GM12873 (cell line): ENCODE measurements at regions not wholly inside any gene's neighbourhood (a gene's known extent, or its start where the extent isn't known, plus 50 kb on each side); places are given as distances from the start of the nearest gene placed in this dataset.

ENCODE experiments used
- TF ChIP-seq, protein P1 (sequence below): IDR thresholded peaks from 2 replicates; pipeline ENCODE4 v1.5.1; 2012; ENCODE audit warnings: low read depth, mild to moderate bottlenecking, moderate library complexity, low read length, control low read depth; ENCODE audit not compliant: insufficient read depth; ENCODE audit errors: missing control alignments

DNA sequence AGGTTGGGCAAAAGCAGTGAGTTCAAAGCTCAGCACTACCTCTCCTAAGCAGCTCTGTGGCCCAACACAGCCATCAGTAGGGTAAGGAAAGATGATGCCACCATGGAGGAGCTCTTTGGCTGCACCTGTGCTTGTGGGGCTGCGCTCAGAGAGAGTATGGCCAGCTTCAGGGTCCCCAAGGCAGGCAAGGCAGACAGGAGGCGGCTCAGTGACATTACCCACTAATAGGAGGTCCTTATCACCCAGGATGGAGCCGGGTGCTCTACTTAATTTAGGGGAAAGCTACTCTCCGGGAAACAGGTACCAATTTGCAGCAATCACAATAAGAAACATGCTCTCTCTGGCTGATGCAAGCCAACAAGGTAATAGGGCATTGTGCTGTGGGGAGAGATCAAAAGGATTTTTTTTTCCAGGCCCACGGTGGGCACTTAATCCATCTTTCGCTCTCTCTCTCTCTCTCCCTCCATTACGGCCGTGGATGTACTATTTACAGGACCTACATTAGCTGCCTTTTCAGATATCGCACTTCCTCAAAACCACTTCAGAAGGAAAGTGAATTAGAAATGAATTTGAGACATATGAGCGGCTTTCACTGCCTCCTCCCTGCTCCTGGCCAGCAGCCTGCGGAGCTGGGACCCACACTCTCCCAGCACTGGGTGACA, 446.3 kb downstream of the SOX6 start:
- TF ChIP-seq, protein P1, sequence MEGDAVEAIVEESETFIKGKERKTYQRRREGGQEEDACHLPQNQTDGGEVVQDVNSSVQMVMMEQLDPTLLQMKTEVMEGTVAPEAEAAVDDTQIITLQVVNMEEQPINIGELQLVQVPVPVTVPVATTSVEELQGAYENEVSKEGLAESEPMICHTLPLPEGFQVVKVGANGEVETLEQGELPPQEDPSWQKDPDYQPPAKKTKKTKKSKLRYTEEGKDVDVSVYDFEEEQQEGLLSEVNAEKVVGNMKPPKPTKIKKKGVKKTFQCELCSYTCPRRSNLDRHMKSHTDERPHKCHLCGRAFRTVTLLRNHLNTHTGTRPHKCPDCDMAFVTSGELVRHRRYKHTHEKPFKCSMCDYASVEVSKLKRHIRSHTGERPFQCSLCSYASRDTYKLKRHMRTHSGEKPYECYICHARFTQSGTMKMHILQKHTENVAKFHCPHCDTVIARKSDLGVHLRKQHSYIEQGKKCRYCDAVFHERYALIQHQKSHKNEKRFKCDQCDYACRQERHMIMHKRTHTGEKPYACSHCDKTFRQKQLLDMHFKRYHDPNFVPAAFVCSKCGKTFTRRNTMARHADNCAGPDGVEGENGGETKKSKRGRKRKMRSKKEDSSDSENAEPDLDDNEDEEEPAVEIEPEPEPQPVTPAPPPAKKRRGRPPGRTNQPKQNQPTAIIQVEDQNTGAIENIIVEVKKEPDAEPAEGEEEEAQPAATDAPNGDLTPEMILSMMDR, result no peak

DNA sequence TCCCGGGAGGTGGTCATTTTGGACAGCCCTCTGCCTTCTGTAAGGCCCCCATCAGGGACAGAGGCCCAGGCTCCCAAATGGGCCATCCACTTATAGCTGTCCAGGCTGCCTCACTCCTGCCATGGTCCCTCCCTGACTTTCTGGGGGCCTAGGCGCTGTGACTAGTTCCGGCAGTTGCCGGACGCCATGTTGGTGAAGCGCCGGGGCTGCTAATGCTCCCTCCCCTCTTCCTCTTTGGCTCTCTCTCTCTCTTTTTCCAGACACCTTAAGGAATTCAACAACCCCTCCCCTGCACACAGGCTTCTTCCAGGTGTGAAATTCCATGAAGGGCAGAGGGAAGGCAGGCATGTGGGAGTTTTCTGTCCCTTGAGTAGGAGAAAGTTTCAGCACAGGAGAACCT, 445.6 kb downstream of the SOX6 start:
- TF ChIP-seq, protein P1, result no peak

DNA sequence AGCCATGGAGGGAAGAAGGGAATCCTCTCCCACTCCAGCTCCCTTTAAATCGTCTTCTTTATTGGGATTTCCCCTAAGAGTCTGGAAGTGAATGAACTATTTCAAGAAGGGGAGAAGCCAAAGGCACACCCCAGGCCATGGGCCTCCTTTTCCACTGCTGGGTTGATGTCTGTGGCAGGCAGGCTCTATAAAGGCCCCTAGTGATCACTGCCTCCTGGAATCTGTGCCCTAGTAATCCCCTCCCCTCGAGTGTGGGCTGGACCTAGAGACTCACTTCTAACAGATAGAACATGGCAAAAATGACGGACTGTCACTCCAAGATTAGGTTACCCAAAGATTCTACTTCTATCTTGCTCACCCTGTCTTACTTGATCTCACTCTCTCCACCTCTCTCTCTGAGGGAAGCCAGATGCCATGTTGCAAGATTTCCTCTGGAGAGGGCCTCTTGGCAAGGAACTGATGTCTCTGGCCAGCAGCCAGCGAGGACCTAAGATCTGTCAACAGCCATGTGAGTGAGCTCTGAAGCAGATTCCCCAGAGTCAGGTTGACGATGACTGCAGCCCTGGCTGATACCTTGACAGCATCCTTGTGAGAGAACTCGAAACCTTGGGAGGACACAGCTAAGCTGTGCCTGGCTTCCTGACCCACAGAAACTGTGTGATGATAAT, 444.8 kb downstream of the SOX6 start:
- TF ChIP-seq, protein P1, result no peak

DNA sequence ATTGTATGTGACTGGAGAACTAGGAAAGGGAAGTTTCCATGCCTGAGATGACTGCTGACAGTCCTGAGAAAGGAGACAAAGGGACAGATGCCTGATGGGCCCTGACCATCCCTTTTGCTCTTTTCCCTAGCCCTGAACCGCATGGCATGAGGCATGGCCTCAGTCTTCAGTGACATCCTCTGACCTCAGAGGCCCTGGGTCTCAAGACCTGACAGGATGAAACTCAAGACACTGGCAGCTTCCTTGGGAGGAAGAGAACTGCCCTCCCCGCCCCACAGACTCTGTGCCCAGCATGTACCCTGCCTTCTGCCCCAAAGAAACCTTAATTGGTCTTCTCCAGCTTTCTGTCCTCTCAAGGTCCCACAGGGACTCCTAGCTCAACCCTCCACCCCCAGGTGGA, 444.1 kb downstream of the SOX6 start:
- TF ChIP-seq, protein P1, result no peak

DNA sequence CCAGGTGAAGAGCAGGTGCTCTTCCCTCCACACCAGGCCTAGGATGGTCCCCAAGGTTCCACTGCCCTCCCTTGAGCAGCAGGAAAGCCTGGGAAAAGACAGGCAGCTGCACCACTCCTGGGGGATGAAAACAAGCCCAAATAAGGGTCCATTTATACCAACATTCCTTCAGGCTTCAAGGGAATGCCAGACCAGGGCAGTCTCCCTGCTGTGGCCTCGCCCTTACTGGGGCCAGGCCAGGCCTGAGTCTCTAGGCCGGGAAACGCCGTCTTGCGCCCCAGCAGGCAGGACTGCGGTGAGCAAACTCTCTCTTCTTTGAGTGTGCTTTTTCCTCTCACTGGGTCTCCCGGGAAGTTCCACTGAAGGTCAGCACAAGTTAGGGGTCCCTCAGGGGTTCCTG, 443.5 kb downstream of the SOX6 start:
- TF ChIP-seq, protein P1, result no peak

DNA sequence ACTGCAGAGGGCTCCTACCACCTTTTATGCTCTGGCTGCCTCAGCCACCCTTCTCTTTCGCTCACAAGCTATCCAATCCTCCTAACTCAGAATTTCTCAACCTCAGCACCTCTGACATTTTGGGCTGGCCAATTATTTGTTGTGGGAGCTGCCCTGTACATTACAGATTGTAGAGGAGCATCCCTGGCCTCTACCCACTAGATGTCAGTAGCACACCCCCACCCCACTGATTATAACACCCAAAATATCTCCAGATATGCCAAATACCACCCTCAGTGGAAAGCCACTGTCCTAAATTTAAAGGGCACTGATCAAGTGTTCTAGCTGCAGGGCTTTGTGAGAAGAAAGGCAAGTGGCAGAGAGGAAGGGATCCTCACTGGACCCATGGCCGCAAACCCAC, 443.1 kb downstream of the SOX6 start:
- TF ChIP-seq, protein P1, result no peak
